ENCODE measurements at regions not wholly inside any gene's neighbourhood (a gene's known extent, or its start where the extent isn't known, plus 50 kb on each side); places are given as distances from the start of the nearest gene placed in this dataset.
A peak's percentile ranks its signal among the peaks of the same experiment; 100 is the strongest.

GRCh38 chr13:105107781-105108180 is 1427.7 kb downstream of the EFNB2 start:
- Histone ChIP-seq H3K27ac (ENCODE audit: low read depth) (peak overlapping the region; percentile 75), H3K36me3 (ENCODE audit: insufficient read depth) (no peaks in the 10 kb centered on the region), H3K79me2 (replicated peaks; ENCODE audit: insufficient read depth) (no peaks in the 10 kb centered on the region), H3K9me2 (ENCODE audit: insufficient read depth) (no peaks in the 10 kb centered on the region), H4K20me1 (replicated peaks; ENCODE audit: insufficient read depth) (no peaks in the 10 kb centered on the region), H2AFZ (no peak overlapping the region; the same call in 1 of the 2 replicates), H3K4me3 (no peak overlapping the region), H3F3A (replicated peaks; ENCODE audit: low read depth) (no peaks in the 10 kb centered on the region), H3K4me2 (peak overlapping the region; percentile 42), H3K27me3 (ENCODE audit: insufficient read depth) (no peaks in the 10 kb centered on the region), H3K4me1 (ENCODE audit: insufficient read depth) (peaks cover 13% of the 10 kb centered on the region; the same call in 1 of the 2 replicates)
- peak overlapping the region; percentile 29; the same call in 1 of the 2 replicates for H3K27ac Mint-ChIP-seq
- ATAC-seq (peak; percentile 54), DNase-seq (ENCODE audit: low spot score) (peak; percentile 56)
- TF ChIP-seq POLR2AphosphoS5 (IDR thresholded peaks at IDR 0.05; ENCODE audit: low read depth) (no peak), ZNF462 (CRISPR knock-in tag; IDR thresholded peaks at IDR 0.05) (peak; percentile 66), NANOG (IDR thresholded peaks at IDR 0.05; ENCODE audit: borderline replicate concordance) (peak; percentile 54; the same call in 1 of the 2 replicates)
- no peak overlapping the region for H3K4me3 Mint-ChIP-seq
- no peaks in the 10 kb centered on the region; the same call in 2 of the 3 replicates for H3K9me3 Mint-ChIP-seq
- no peaks in the 10 kb centered on the region for H3K27me3 Mint-ChIP-seq (ENCODE audit: insufficient read depth, low read depth, poor library complexity)
- H3K36me3 Mint-ChIP-seq (ENCODE audit: low read depth), result no peaks in the 10 kb centered on the region
- peaks cover 24% of the 10 kb centered on the region for H3K4me1 Mint-ChIP-seq

DNA sequence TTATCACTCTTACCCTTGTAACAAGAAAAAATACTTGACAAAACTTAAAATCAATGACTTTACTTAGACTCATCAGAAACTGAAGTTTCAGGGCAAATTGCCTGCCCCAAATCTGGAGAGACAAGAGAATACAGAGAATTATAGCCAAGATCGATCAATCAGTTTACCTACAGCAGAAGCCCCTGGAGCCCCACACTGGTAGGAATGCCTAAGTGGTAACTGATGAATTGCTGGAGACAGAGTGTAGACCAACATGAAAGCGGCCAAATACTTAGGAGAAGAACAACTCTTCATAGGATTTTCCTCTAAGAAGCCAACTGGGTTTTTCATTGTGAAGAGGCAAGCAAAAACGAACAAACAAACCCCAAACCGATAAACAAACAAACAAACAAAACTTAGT is 1430.0 kb downstream of the EFNB2 start:
- H3K36me3 ChIP-seq (ENCODE audit: insufficient read depth), result no peaks in the 10 kb centered on the region
- no peak overlapping the region for H3K27ac Mint-ChIP-seq
- no peaks in the 10 kb centered on the region for H4K20me1 ChIP-seq (replicated peaks; ENCODE audit: insufficient read depth)
- H3F3A ChIP-seq (replicated peaks; ENCODE audit: low read depth), result no peaks in the 10 kb centered on the region
- no peaks in the 10 kb centered on the region for H3K79me2 ChIP-seq (replicated peaks; ENCODE audit: insufficient read depth)
- H3K27ac ChIP-seq (ENCODE audit: low read depth), result no peak overlapping the region
- no peak overlapping the region for H2AFZ ChIP-seq
- no peaks in the 10 kb centered on the region for H3K27me3 Mint-ChIP-seq (ENCODE audit: insufficient read depth, low read depth, poor library complexity)
- no peak overlapping the region for H3K4me2 ChIP-seq
- H3K36me3 Mint-ChIP-seq (ENCODE audit: low read depth), result no peaks in the 10 kb centered on the region
- ATAC-seq (peak; percentile 35; the same call in 2 of the 3 replicates), DNase-seq (ENCODE audit: low spot score) (peak; percentile 19)
- H3K4me1 Mint-ChIP-seq, result peaks cover 24% of the 10 kb centered on the region
- H3K9me3 Mint-ChIP-seq, result no peaks in the 10 kb centered on the region
- H3K4me3 Mint-ChIP-seq, result no peak overlapping the region
- no peak overlapping the region for H3K4me3 ChIP-seq
- no peaks in the 10 kb centered on the region for H3K27me3 ChIP-seq (ENCODE audit: insufficient read depth)
- no peaks in the 10 kb centered on the region for H3K9me2 ChIP-seq (ENCODE audit: insufficient read depth)
- H3K4me1 ChIP-seq (ENCODE audit: insufficient read depth), result peaks cover 13% of the 10 kb centered on the region; the same call in 1 of the 2 replicates
- TF ChIP-seq CREB1 (CRISPR knock-in tag; IDR thresholded peaks at IDR 0.05; ENCODE audit: low read depth), result no peak
- TF ChIP-seq CTCF (conservative IDR thresholded peaks at IDR 0.05; ENCODE audit: low read depth in 2 of 2), result peak in 1 of 2 experiments; percentile 28; a peak in 1 of 4 replicates

Data from GM23338 (cell line).